DMS 273 (cell line): ENCODE measurements at regions not wholly inside any gene's neighbourhood (a gene's known extent, or its start where the extent isn't known, plus 50 kb on each side); places are given as distances from the start of the nearest gene placed in this dataset.

Experiments
- DNase-seq: peaks from one replicate; lab custom pipeline; 2025; ENCODE audit not compliant: unreplicated experiment; lab: John Stamatoyannopoulos, UW

GRCh38 chr20:8935878-8936277, 133.0 kb upstream of the PLCB4 start:
- DNase-seq, result no peak

- DNase-seq, result no peak
Measured at GRCh38 chr20:8938532-8938931, 130.4 kb upstream of the PLCB4 start.

- no peak for DNase-seq
Measured at GRCh38 chr20:8940326-8940725, 128.6 kb upstream of the PLCB4 start.

GRCh38 chr20:8943631-8944030, 125.3 kb upstream of the PLCB4 start:
- DNase-seq, result no peak

GRCh38 chr20:8946036-8946940, 122.6 kb upstream of the PLCB4 start:
- DNase-seq, result no peak

- no peak for DNase-seq
Measured at GRCh38 chr20:8948442-8949020, 120.4 kb upstream of the PLCB4 start.

- peak; percentile 9 for DNase-seq
Measured at GRCh38 chr20:8951164-8951563, 117.7 kb upstream of the PLCB4 start.

- DNase-seq, result no peak
Measured at GRCh38 chr20:8952721-8953120, 116.2 kb upstream of the PLCB4 start.

GRCh38 chr20:8953300-8953699, 115.6 kb upstream of the PLCB4 start:
- no peak for DNase-seq

GRCh38 chr20:8960241-8960640, 108.6 kb upstream of the PLCB4 start:
- no peak for DNase-seq

GRCh38 chr20:8963330-8963729, 105.6 kb upstream of the PLCB4 start:
- DNase-seq, result no peak

- no peak for DNase-seq
Measured at GRCh38 chr20:8964959-8965562, 103.8 kb upstream of the PLCB4 start.

- DNase-seq, result no peak
Measured at GRCh38 chr20:8967641-8968245, 101.1 kb upstream of the PLCB4 start.

GRCh38 chr20:8969146-8969583, 99.7 kb upstream of the PLCB4 start:
- peak; percentile 29 for DNase-seq

GRCh38 chr20:8971669-8972316, 97.1 kb upstream of the PLCB4 start:
- DNase-seq, result no peak

GRCh38 chr20:8972963-8973705, 95.8 kb upstream of the PLCB4 start:
- DNase-seq, result no peak

- no peak for DNase-seq
Measured at GRCh38 chr20:8974009-8974708, 94.7 kb upstream of the PLCB4 start.

- DNase-seq, result no peak
Measured at GRCh38 chr20:8981482-8981881, 87.4 kb upstream of the PLCB4 start.

- no peak for DNase-seq
Measured at GRCh38 chr20:8983478-8984345, 85.2 kb upstream of the PLCB4 start.
